ENCODE measurements at regions not wholly inside any gene's neighbourhood (a gene's known extent, or its start where the extent isn't known, plus 50 kb on each side); places are given as distances from the start of the nearest gene placed in this dataset.
"Not testable (repeated sequence)": the region's sequence is repeated elsewhere in the genome, so short reads cannot be mapped to it uniquely, and the experiment has no call there.

GRCh38 chr3:6425289-6425820 is 435.6 kb upstream of the GRM7 start:
- no peaks in the 10 kb centered on the region for H3K9me3 ChIP-seq
- DNase-seq, result no peak

GRCh38 chr3:6428276-6428675 is 432.6 kb upstream of the GRM7 start:
- H3K4me3 ChIP-seq, H3K36me3 ChIP-seq, H3K27me3 ChIP-seq, DNase-seq, H3K9me3 ChIP-seq: not testable (repeated sequence)

More at GRCh38 chr3:6425289-6425820, 435.6 kb upstream of the GRM7 start:
- no peaks in the 10 kb centered on the region for H3K36me3 ChIP-seq
- no peaks in the 10 kb centered on the region for H3K27me3 ChIP-seq
- no peak overlapping the region for H3K4me3 ChIP-seq

- DNase-seq, result no peak
- Histone ChIP-seq H3K36me3 (no peaks in the 10 kb centered on the region), H3K4me3 (no peak overlapping the region), H3K9me3 (no peaks in the 10 kb centered on the region), H3K27me3 (no peaks in the 10 kb centered on the region)
Observed at GRCh38 chr3:6435951-6436350, 425.0 kb upstream of the GRM7 start.

GRCh38 chr3:6437631-6438030 is 423.3 kb upstream of the GRM7 start:
- no peaks in the 10 kb centered on the region for H3K27me3 ChIP-seq
- no peak overlapping the region for H3K4me3 ChIP-seq
- H3K9me3 ChIP-seq, result no peaks in the 10 kb centered on the region
- DNase-seq, result no peak
- no peaks in the 10 kb centered on the region for H3K36me3 ChIP-seq

- no peak for DNase-seq
- Histone ChIP-seq H3K4me3 (no peak overlapping the region), H3K27me3 (no peaks in the 10 kb centered on the region), H3K36me3 (no peaks in the 10 kb centered on the region), H3K9me3 (no peaks in the 10 kb centered on the region)
Observed at GRCh38 chr3:6438031-6438430, 422.9 kb upstream of the GRM7 start.

DNA sequence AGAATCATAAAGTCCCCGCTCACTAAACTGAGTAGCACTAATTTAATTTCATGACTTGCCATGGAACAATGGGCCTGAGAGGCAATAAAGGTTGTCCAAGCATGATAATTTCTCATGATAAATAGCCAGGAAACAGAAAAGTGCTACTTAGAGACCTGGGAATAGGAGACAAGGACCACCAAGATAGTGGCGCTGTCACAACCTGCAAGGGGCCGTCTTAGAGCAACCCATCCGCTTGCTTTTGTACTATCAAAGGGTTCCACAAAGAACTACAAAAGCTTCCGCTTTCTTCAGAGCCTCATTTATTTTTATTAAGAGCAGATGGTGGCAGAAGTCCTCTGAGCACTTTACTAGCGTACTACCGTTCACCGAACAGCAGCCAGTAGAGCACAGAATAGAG is 421.7 kb upstream of the GRM7 start:
- Histone ChIP-seq H3K36me3 (no peaks in the 10 kb centered on the region), H3K9me3 (no peaks in the 10 kb centered on the region), H3K27me3 (no peaks in the 10 kb centered on the region), H3K4me3 (no peak overlapping the region)
- DNase-seq, result no peak

DNA sequence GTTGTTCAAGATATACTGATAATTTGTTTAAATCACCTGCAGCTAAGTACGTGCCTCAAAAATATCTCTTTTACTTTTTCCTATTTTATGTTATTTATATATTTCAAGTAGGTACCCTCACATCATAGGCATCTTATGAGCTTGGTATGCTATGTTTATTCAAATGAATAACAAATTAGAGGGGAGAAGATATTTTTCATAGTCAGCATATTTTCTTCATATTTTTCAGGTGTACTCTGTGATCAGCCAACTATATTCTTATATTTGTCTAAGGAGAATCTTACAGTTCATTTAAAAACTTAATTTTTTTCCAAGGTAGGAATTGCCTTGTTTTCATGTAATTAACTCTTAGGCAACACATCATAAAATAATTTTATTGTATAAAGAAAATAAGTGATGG is 421.1 kb upstream of the GRM7 start:
- no peak for DNase-seq
- Histone ChIP-seq H3K36me3 (no peaks in the 10 kb centered on the region), H3K27me3 (no peaks in the 10 kb centered on the region), H3K9me3 (no peaks in the 10 kb centered on the region), H3K4me3 (no peak overlapping the region)

DNA sequence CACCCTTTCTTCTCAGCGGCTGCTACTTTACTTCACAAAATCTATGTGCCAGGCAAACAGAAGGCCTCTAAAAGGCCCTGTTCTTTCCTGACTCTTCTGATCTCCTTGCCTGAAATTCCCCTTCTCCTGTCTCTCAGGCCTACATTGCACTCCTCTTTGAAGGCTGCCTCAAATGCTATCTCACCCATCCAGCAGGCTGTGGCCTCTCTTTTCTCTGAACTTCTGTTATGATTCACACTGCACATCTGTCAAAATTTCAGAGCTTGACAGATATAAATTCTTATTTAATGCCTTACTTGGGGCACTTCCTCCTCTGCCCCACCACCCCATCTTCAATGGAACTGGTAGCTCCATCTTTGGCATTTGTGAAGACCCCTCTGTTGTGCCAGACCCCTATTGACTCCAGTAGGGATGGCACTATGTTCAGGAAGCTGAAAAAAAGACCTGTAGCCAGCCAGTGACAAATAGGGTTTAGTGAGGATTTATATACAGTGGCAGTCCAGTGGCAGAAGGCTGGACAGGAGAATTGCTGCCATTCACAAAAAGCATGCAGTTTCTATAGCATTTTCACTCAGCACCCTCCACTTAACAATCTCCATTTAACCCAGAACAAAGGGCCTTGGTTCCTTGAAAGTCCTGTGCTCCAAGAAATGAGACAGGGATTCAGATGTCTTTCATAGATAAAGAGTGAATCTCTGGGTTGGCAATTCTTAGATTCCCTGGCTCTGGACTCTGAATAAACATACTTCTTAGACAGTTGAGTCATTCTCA is 415.8 kb upstream of the GRM7 start:
- H3K4me3 ChIP-seq, result no peak overlapping the region
- no peaks in the 10 kb centered on the region for H3K27me3 ChIP-seq
- no peaks in the 10 kb centered on the region for H3K9me3 ChIP-seq
- no peaks in the 10 kb centered on the region for H3K36me3 ChIP-seq
- no peak for DNase-seq

- H3K36me3 ChIP-seq, result no peaks in the 10 kb centered on the region
- DNase-seq, result no peak
- no peaks in the 10 kb centered on the region for H3K27me3 ChIP-seq
- H3K4me3 ChIP-seq, result no peak overlapping the region
- H3K9me3 ChIP-seq, result no peaks in the 10 kb centered on the region
Observed at GRCh38 chr3:6447166-6447801, 413.6 kb upstream of the GRM7 start.

GRCh38 chr3:6448011-6448410 is 412.9 kb upstream of the GRM7 start:
- Histone ChIP-seq H3K36me3 (no peaks in the 10 kb centered on the region), H3K9me3 (no peaks in the 10 kb centered on the region), H3K27me3 (no peaks in the 10 kb centered on the region), H3K4me3 (no peak overlapping the region)
- no peak for DNase-seq

- H3K36me3 ChIP-seq, result no peaks in the 10 kb centered on the region
- no peaks in the 10 kb centered on the region for H3K9me3 ChIP-seq
- no peak for DNase-seq
- H3K4me3 ChIP-seq, result no peak overlapping the region
- no peaks in the 10 kb centered on the region for H3K27me3 ChIP-seq
Observed at GRCh38 chr3:6449099-6449498, 411.8 kb upstream of the GRM7 start.

- DNase-seq, result no peak
- H3K9me3 ChIP-seq, result no peaks in the 10 kb centered on the region
- H3K27me3 ChIP-seq, result no peaks in the 10 kb centered on the region
- no peaks in the 10 kb centered on the region for H3K36me3 ChIP-seq
- H3K4me3 ChIP-seq, result no peak overlapping the region
Observed at GRCh38 chr3:6452974-6453373, 407.9 kb upstream of the GRM7 start.

GRCh38 chr3:6455031-6455430 is 405.9 kb upstream of the GRM7 start:
- H3K36me3 ChIP-seq, result no peaks in the 10 kb centered on the region
- H3K4me3 ChIP-seq, result no peak overlapping the region
- DNase-seq, result no peak
- no peaks in the 10 kb centered on the region for H3K9me3 ChIP-seq
- H3K27me3 ChIP-seq, result no peaks in the 10 kb centered on the region

DNA sequence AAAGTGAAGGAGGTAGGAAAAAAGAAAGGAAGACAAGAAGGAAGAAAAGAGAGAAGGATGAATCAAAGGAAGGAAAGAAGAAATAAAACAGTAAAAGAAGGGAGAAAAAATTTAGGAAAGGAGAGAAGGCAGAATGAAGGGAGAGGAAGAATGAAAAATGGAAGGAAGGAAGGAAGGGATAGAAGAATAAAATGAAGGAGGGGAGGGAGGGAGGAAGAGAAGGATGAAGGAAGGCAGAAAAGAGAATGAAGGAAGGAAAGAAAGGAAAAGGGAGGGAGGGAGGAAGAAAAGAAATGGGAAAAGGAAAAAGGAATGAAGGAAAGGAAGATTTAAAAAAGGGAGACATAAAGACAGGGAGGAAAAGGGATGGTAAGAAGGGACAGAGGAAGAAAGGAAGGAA is 393.7 kb upstream of the GRM7 start:
- H3K36me3 ChIP-seq, result no peaks in the 10 kb centered on the region
- H3K4me3 ChIP-seq, result no peak overlapping the region
- no peaks in the 10 kb centered on the region for H3K9me3 ChIP-seq
- no peaks in the 10 kb centered on the region for H3K27me3 ChIP-seq
- no peak for DNase-seq

DNA sequence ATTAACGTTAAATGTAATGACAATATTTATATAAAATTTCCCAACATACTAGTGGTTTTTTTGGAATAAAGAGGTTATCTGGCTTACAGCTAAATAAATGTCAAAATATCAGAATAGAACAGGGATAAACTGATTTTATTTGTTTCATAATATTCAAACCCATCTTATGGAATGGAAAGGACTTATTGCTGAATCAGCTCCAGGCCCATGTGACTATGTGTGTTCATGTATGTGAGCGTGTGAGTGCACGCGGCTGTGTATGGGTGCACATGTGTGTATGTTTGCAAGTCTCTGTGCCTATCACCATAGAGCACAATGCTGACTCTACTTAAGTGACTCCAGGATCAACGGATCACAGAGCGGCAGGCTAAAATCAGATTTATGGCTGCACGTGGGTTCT is 392.3 kb upstream of the GRM7 start:
- Histone ChIP-seq H3K27me3 (no peaks in the 10 kb centered on the region), H3K4me3 (no peak overlapping the region), H3K9me3 (no peaks in the 10 kb centered on the region), H3K36me3 (no peaks in the 10 kb centered on the region)
- no peak for DNase-seq

DNA sequence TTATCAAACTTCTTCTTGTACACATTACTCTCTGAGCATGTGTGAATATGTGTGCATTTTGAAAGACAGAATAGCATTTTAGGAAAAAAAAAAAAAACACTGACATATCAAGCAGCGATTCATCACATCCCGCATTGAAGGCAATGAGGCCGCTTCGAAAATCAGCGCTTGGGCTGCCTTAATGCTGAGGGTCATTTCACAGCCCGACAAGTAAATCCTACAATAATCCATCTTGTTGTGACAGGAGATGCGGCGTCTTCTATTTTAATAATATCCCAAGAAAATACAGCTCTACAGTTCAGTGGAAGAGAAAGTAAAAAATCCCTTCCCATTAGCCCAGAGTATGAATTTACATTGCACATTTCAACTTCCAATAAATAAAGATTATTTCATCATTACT is 389.2 kb upstream of the GRM7 start:
- DNase-seq, result no peak
- Histone ChIP-seq H3K9me3 (no peaks in the 10 kb centered on the region), H3K27me3 (no peaks in the 10 kb centered on the region), H3K4me3 (no peak overlapping the region), H3K36me3 (no peaks in the 10 kb centered on the region)

DNA sequence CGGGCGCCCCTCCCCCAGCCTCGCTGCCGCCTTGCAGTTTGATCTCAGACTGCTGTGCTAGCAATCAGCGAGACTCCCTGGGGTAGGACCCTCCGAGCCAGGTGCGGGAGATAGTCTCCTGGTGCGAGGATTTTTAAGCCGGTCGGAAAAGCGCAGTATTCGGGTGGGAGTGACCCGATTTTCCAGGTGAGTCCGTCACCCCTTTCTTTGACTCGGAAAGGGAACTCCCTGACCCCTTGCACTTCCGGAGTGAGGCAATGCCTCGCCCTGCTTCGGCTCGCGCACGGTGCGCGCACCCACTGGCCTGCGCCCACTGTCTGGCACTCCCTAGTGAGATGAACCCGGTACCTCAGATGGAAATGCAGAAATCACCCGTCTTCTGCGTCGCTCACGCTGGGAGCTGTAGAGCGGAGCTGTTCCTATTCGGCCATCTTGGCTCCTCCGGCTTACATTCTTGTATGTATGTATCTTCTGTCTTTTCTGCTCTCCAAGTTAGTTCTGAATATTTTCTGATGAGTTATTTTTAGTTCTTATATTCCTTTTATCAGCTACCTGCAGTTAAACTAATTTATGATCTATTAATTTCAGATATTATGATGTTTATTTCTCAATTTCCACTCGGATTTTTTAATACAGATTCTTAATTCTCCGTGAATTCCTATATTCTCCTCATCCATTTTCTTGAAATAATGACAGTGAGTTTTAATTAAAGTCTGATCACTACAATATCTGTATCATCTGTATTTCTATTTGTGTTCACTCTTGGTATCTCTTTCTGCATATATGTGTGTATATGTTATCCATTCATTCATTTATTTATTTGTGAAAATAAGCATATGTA is 370.2 kb upstream of the GRM7 start:
- not testable (repeated sequence) for H3K36me3 ChIP-seq, H3K9me3 ChIP-seq, H3K27me3 ChIP-seq, DNase-seq, H3K4me3 ChIP-seq

Measured in MG63 (cell line).